Mesendoderm (in vitro differentiated cells): ENCODE measurements at regions not wholly inside any gene's neighbourhood (a gene's known extent, or its start where the extent isn't known, plus 50 kb on each side); places are given as distances from the start of the nearest gene placed in this dataset.

Experiments used
- DNase-seq: peaks from one replicate; pipeline ENCODE4 v3.0.0; 2013
- H2AK5ac ChIP-seq: 2 replicates; pipeline ENCODE4 v1.6.1; 2013; ENCODE audit warnings: low read length, inconsistent platforms
- H2BK120ac ChIP-seq: 2 replicates; pipeline ENCODE4 v1.6.1; 2013; ENCODE audit warnings: low read depth, mild to moderate bottlenecking, low read length, moderate library complexity, mixed read lengths
- H2BK15ac ChIP-seq: replicated peaks from 2 replicates; pipeline ENCODE4 v1.6.1; 2013; ENCODE audit warnings: low read depth, mild to moderate bottlenecking, moderate library complexity
- H2BK5ac ChIP-seq: 2 replicates; pipeline ENCODE4 v1.6.1; 2013; ENCODE audit warnings: low read length, inconsistent platforms
- H3K18ac ChIP-seq: 2 replicates; pipeline ENCODE4 v1.6.1; 2013; ENCODE audit warnings: mild to moderate bottlenecking, low read length, mixed read lengths
- H3K23ac ChIP-seq: one replicate; pipeline ENCODE4 v1.6.1; 2013; ENCODE audit warnings: low read length
- H3K27ac ChIP-seq: 2 replicates; pipeline ENCODE4 v1.5.1; 2013; ENCODE audit warnings: low read depth, mild to moderate bottlenecking, inconsistent platforms, low read length, moderate library complexity
- H3K27me3 ChIP-seq: 2 replicates; pipeline ENCODE4 v1.6.1; 2013; ENCODE audit warnings: low read length, control low read depth, mild to moderate bottlenecking, inconsistent platforms; ENCODE audit not compliant: insufficient read depth, poor library complexity
- H3K36me3 ChIP-seq: 2 replicates; pipeline ENCODE4 v1.6.1; 2013; ENCODE audit warnings: low read length, inconsistent platforms; ENCODE audit not compliant: control insufficient read depth, insufficient read depth
- H3K4ac ChIP-seq: one replicate; pipeline ENCODE4 v1.6.1; 2013; ENCODE audit warnings: low read depth, mild to moderate bottlenecking, low read length, moderate library complexity
- H3K4me1 ChIP-seq: 2 replicates; pipeline ENCODE4 v1.6.1; 2013; ENCODE audit warnings: low read depth, low read length, inconsistent platforms; ENCODE audit not compliant: control insufficient read depth
- H3K4me2 ChIP-seq: 2 replicates; pipeline ENCODE4 v1.6.1; 2013; ENCODE audit warnings: low read length
- H3K4me3 ChIP-seq: 2 replicates; pipeline ENCODE4 v1.5.1; 2013; ENCODE audit warnings: mild to moderate bottlenecking, low read length
- H3K56ac ChIP-seq: one replicate; pipeline ENCODE4 v1.6.1; 2013; ENCODE audit warnings: low read length
- H3K79me1 ChIP-seq: 2 replicates; pipeline ENCODE4 v1.6.1; 2013; ENCODE audit warnings: low read length, inconsistent platforms
- H3K79me2 ChIP-seq: 2 replicates; pipeline ENCODE4 v1.6.1; 2013; ENCODE audit warnings: mild to moderate bottlenecking, low read length; ENCODE audit not compliant: control insufficient read depth, insufficient read depth
- H3K9ac ChIP-seq: 2 replicates; pipeline ENCODE4 v1.6.1; 2013; ENCODE audit warnings: low read length, inconsistent platforms
- H4K5ac ChIP-seq: one replicate; pipeline ENCODE4 v1.6.1; 2013; ENCODE audit warnings: low read length
- H4K8ac ChIP-seq: one replicate; pipeline ENCODE4 v1.6.1; 2013; ENCODE audit warnings: low read depth, mild to moderate bottlenecking, control low read depth, low read length, moderate library complexity
- WGBS: extraction: QIAGEN DNeasy Blood & Tissue Kit; methylation state at CpG from one replicate; pipeline ENCODE4 v1.1.7; 2013; ENCODE audit warnings: low lambda C conversion rate, missing lambda C conversion rate; ENCODE audit not compliant: insufficient coverage; ENCODE audit errors: extremely low coverage; 5-methylcytosine and 5-hydroxymethylcytosine counted together

- no CpG with 5 or more reads among the region's 1 CpG for whole genome bisulfite sequencing
- H4K5ac ChIP-seq = no peak overlapping the region
- H3K79me2 ChIP-seq = no peaks in the 10 kb centered on the region
These were observed 136.6 kb upstream of the MCHR2 start for GRCh38 chr6:100130630-100131029.

GRCh38 chr6:100126790-100127484 is 132.9 kb upstream of the MCHR2 start:
- no peak overlapping the region for H3K27ac ChIP-seq

More at GRCh38 chr6:100130630-100131029, 136.6 kb upstream of the MCHR2 start:
- Histone ChIP-seq H3K4me2 (no peak overlapping the region), H3K4me1 (no peaks in the 10 kb centered on the region), H2AK5ac (no peak overlapping the region), H3K27ac (no peak overlapping the region), H3K36me3 (no peaks in the 10 kb centered on the region), H4K8ac (no peak overlapping the region), H3K4me3 (no peak overlapping the region), H2BK120ac (no peak overlapping the region), H3K18ac (no peak overlapping the region), H3K9ac (no peak overlapping the region), H3K79me1 (no peaks in the 10 kb centered on the region), H3K4ac (no peak overlapping the region), H3K23ac (no peak overlapping the region), H2BK5ac (no peak overlapping the region), H3K56ac (no peak overlapping the region), H2BK15ac (no peak overlapping the region), H3K27me3 (no peaks in the 10 kb centered on the region)
- no peak for DNase-seq

GRCh38 chr6:100121854-100122609 is 128.0 kb upstream of the MCHR2 start:
- no peak overlapping the region for H3K27ac ChIP-seq
- H3K27me3 ChIP-seq = no peaks in the 10 kb centered on the region
- no peak overlapping the region for H4K5ac ChIP-seq
- no peak overlapping the region for H3K56ac ChIP-seq
- no peak overlapping the region for H3K23ac ChIP-seq
- H2BK5ac ChIP-seq = no peak overlapping the region
- DNase-seq = no peak
- H3K4me1 ChIP-seq = no peaks in the 10 kb centered on the region
- H4K8ac ChIP-seq = no peak overlapping the region
- no peak overlapping the region for H2BK120ac ChIP-seq
- H2AK5ac ChIP-seq = no peak overlapping the region
- no peak overlapping the region for H2BK15ac ChIP-seq
- H3K4me2 ChIP-seq = no peak overlapping the region
- no peaks in the 10 kb centered on the region for H3K36me3 ChIP-seq
- H3K18ac ChIP-seq = no peak overlapping the region
- H3K79me1 ChIP-seq = no peaks in the 10 kb centered on the region
- WGBS = no CpG with 5 or more reads among the region's 2 CpGs
- H3K79me2 ChIP-seq = no peaks in the 10 kb centered on the region
- no peak overlapping the region for H3K9ac ChIP-seq
- H3K4me3 ChIP-seq = no peak overlapping the region
- no peak overlapping the region for H3K4ac ChIP-seq

More at GRCh38 chr6:100126790-100127484, 132.9 kb upstream of the MCHR2 start:
- H3K4me3 ChIP-seq = no peak overlapping the region
- no peak overlapping the region for H3K56ac ChIP-seq
- no peak overlapping the region for H3K4me2 ChIP-seq
- no CpG with 5 or more reads among the region's 6 CpGs for whole genome bisulfite sequencing
- H3K9ac ChIP-seq = no peak overlapping the region
- H3K27me3 ChIP-seq = no peaks in the 10 kb centered on the region
- no peak overlapping the region for H2BK5ac ChIP-seq
- no peaks in the 10 kb centered on the region for H3K36me3 ChIP-seq
- no peaks in the 10 kb centered on the region for H3K79me1 ChIP-seq
- no peak overlapping the region for H4K5ac ChIP-seq
- no peak for DNase-seq
- no peak overlapping the region for H2BK120ac ChIP-seq
- no peak overlapping the region for H4K8ac ChIP-seq
- no peaks in the 10 kb centered on the region for H3K79me2 ChIP-seq
- no peak overlapping the region for H3K23ac ChIP-seq
- no peak overlapping the region for H3K18ac ChIP-seq
- H3K4ac ChIP-seq = no peak overlapping the region
- H2AK5ac ChIP-seq = no peak overlapping the region
- H2BK15ac ChIP-seq = no peak overlapping the region
- H3K4me1 ChIP-seq = no peaks in the 10 kb centered on the region

GRCh38 chr6:100119261-100119660 is 125.2 kb upstream of the MCHR2 start:
- H3K9ac ChIP-seq = no peak overlapping the region
- no peaks in the 10 kb centered on the region for H3K4me1 ChIP-seq
- WGBS = no CpG with 5 or more reads among the region's 4 CpGs
- DNase-seq = no peak
- H2AK5ac ChIP-seq = no peak overlapping the region
- H3K4me3 ChIP-seq = no peak overlapping the region
- H3K36me3 ChIP-seq = no peaks in the 10 kb centered on the region
- H3K4ac ChIP-seq = no peak overlapping the region
- H4K8ac ChIP-seq = no peak overlapping the region
- H3K4me2 ChIP-seq = no peak overlapping the region
- H2BK120ac ChIP-seq = no peak overlapping the region
- H3K23ac ChIP-seq = no peak overlapping the region
- H3K56ac ChIP-seq = no peak overlapping the region
- H3K18ac ChIP-seq = no peak overlapping the region
- H3K79me1 ChIP-seq = no peaks in the 10 kb centered on the region
- no peak overlapping the region for H2BK15ac ChIP-seq
- no peak overlapping the region for H2BK5ac ChIP-seq
- no peak overlapping the region for H3K27ac ChIP-seq
- H4K5ac ChIP-seq = no peak overlapping the region
- H3K79me2 ChIP-seq = no peaks in the 10 kb centered on the region
- no peaks in the 10 kb centered on the region for H3K27me3 ChIP-seq

GRCh38 chr6:100118301-100118700 is 124.3 kb upstream of the MCHR2 start:
- H3K4me3 ChIP-seq = no peak overlapping the region
- H2BK5ac ChIP-seq = no peak overlapping the region
- H3K79me1 ChIP-seq = no peaks in the 10 kb centered on the region
- no peak overlapping the region for H2AK5ac ChIP-seq
- H3K18ac ChIP-seq = no peak overlapping the region
- no peak overlapping the region for H2BK120ac ChIP-seq
- H3K79me2 ChIP-seq = no peaks in the 10 kb centered on the region
- no CpG with 5 or more reads among the region's 2 CpGs for WGBS
- H3K9ac ChIP-seq = no peak overlapping the region
- no peak overlapping the region for H3K23ac ChIP-seq
- H3K36me3 ChIP-seq = no peaks in the 10 kb centered on the region
- no peak overlapping the region for H4K5ac ChIP-seq
- H3K27ac ChIP-seq = no peak overlapping the region
- no peak overlapping the region for H3K56ac ChIP-seq
- H3K4ac ChIP-seq = no peak overlapping the region
- no peaks in the 10 kb centered on the region for H3K27me3 ChIP-seq
- no peak overlapping the region for H2BK15ac ChIP-seq
- H4K8ac ChIP-seq = no peak overlapping the region
- no peak overlapping the region for H3K4me2 ChIP-seq
- H3K4me1 ChIP-seq = no peaks in the 10 kb centered on the region
- DNase-seq = no peak
